Psoas muscle (tissue), 7 donors: ENCODE measurements at regions not wholly inside any gene's neighbourhood (a gene's known extent, or its start where the extent isn't known, plus 50 kb on each side); places are given as distances from the start of the nearest gene placed in this dataset.

Experiments used
- ATAC-seq, 4 donors: fragments of 200-7000 bp; cut with Tn5 transposase; one replicate each; pipeline ENCODE4 v1.9.1; 2020; ENCODE audit warnings: moderate library complexity in 3 of 4, mild to moderate bottlenecking in 2 of 4
- DNase-seq, 2 donors: peaks; one replicate each; pipeline ENCODE4 v3.0.0-alpha.2; 2020
- H3K27ac ChIP-seq: fragments of 200-600 bp; one replicate; pipeline ENCODE4 v1.8.0; 2022
- H3K27me3 ChIP-seq, 3 donors: fragments of 200-600 bp in 1 of 3; one replicate each; pipeline versions ENCODE4 v1.6.1 to v1.8.0; 2013 to 2022; ENCODE audit warnings: low read length in 2 of 3, mild to moderate bottlenecking in 2 of 3, moderate library complexity in 1 of 3; ENCODE audit not compliant: insufficient read depth in 3 of 3
- H3K36me3 ChIP-seq, 2 donors: fragments of 200-600 bp in 1 of 2; one replicate each; pipeline versions ENCODE4 v1.6.1 to v1.8.0; 2013 to 2022; ENCODE audit warnings: low read depth in 1 of 2, mild to moderate bottlenecking in 1 of 2, moderate library complexity in 1 of 2; ENCODE audit not compliant: insufficient read depth in 1 of 2
- H3K4me1 ChIP-seq: fragments of 200-600 bp; one replicate; pipeline ENCODE4 v1.8.0; 2022
- H3K4me3 ChIP-seq: fragments of 200-600 bp; one replicate; pipeline ENCODE4 v1.8.0; 2022; ENCODE audit warnings: mild to moderate bottlenecking
- H3K9me3 ChIP-seq: fragments of 200-600 bp; one replicate; pipeline ENCODE4 v1.8.0; 2022
- CTCF ChIP-seq: fragments of 200-600 bp; IDR thresholded peaks from one replicate; pipeline ENCODE4 v1.8.0; 2022; ENCODE audit warnings: antibody characterized with exemption
- WGBS, 3 donors: extraction: QIAGEN DNeasy Blood & Tissue Kit; methylation state at CpG; one replicate each; pipeline versions ENCODE4 v1.1.6 to v1.1.7; 2013; 5-methylcytosine and 5-hydroxymethylcytosine counted together
- intact Hi-C, 2 donors: fragments of 100-400 bp; cut with DNase I; formaldehyde crosslinking; loops; one replicate each; pipeline versions ENCODE4 v1.11.0 to v1.14.2; 2022
- donor health status: healthy with polysubstance abuse.
- donor health status: DM: no; HTN: no; CAD: no; lungs with moderate emphysema.
- donor health status: Bipolar disorder and iron deficiency.
- donor health status: healthy.
- donor health status: DM: yes; HTN: yes; CAD: no.
- donor health status: DM: no; HTN: no; CAD: no.
- donor health status: DM: yes; HTN: yes; CAD: no.

- intact Hi-C loops, result loop anchor here in 1 of 2 donors (10.0 kb wide), 1 partner anchor 517 kb away; no protein-coding TSS in a partner anchor
Observed at GRCh38 chr7:81498176-81498575, 271.7 kb downstream of the HGF start.

GRCh38 chr7:81492910-81493309 lies 276.9 kb downstream of the HGF start:
- DNase-seq (no peak), ATAC-seq (no peak)
- Histone ChIP-seq H3K4me1 (no peaks in the 10 kb centered on the region), H3K4me3 (no peak overlapping the region), H3K9me3 (no peaks in the 10 kb centered on the region), H3K27ac (no peak overlapping the region), H3K27me3 (no peaks in the 10 kb centered on the region), H3K36me3 (no peaks in the 10 kb centered on the region)
- TF ChIP-seq CTCF, result no peak
- whole genome bisulfite sequencing, 3 donors, result 78 to 86% (median 81%) methylated on average over 1 of the region's 1 CpG
- intact Hi-C loops, result loop anchor here in 1 of 2 donors (10.0 kb wide), 1 partner anchor 522 kb away; no protein-coding TSS in a partner anchor

More at GRCh38 chr7:81498176-81498575, 271.7 kb downstream of the HGF start:
- TF ChIP-seq CTCF, result no peak
- H3K36me3 ChIP-seq, result no peaks in the 10 kb centered on the region
- no peaks in the 10 kb centered on the region for H3K9me3 ChIP-seq
- H3K27ac ChIP-seq, result no peak overlapping the region
- 91 to 97% (median 94%) methylated on average over 1 of the region's 1 CpG for WGBS, 3 donors
- peaks cover 11% of the 10 kb centered on the region for H3K4me1 ChIP-seq
- ATAC-seq, result no peak
- H3K27me3 ChIP-seq, result no peaks in the 10 kb centered on the region
- H3K4me3 ChIP-seq, result no peak overlapping the region
- DNase-seq, result no peak

- 16 to 59% (median 43%) methylated on average over 1 of the region's 1 CpG for WGBS, 3 donors
- TF ChIP-seq CTCF, result no peak
- Histone ChIP-seq H3K36me3 (no peaks in the 10 kb centered on the region), H3K27ac (no peak overlapping the region), H3K4me3 (no peak overlapping the region), H3K4me1 (no peaks in the 10 kb centered on the region), H3K27me3 (no peaks in the 10 kb centered on the region), H3K9me3 (no peaks in the 10 kb centered on the region)
- no peak for ATAC-seq
- DNase-seq, result no peak
- intact Hi-C loops, result loop anchor here in 1 of 2 donors (10.0 kb wide), 1 partner anchor 523 kb away; no protein-coding TSS in a partner anchor
Observed at GRCh38 chr7:81492240-81492639, 277.6 kb downstream of the HGF start.

GRCh38 chr7:81491573-81491972 lies 278.3 kb downstream of the HGF start:
- no peaks in the 10 kb centered on the region for H3K9me3 ChIP-seq
- H3K4me3 ChIP-seq, result no peak overlapping the region
- WGBS, 3 donors, result 93 to 95% (median 95%) methylated on average over 3 of the region's 3 CpGs
- ATAC-seq (no peak), DNase-seq (no peak)
- no peak overlapping the region for H3K27ac ChIP-seq
- no peaks in the 10 kb centered on the region for H3K27me3 ChIP-seq
- no peak for TF ChIP-seq CTCF
- intact Hi-C loops, result loop anchor here in 1 of 2 donors (10.0 kb wide), 1 partner anchor 523 kb away; no protein-coding TSS in a partner anchor
- no peaks in the 10 kb centered on the region for H3K36me3 ChIP-seq
- no peaks in the 10 kb centered on the region for H3K4me1 ChIP-seq

GRCh38 chr7:81488210-81488609 lies 281.6 kb downstream of the HGF start:
- intact Hi-C loops, result loop anchor here (10.0 kb wide), 2 partner anchors 1117 to 1237 kb away; no protein-coding TSS in a partner anchor
- WGBS, 3 donors, result 76 to 86% (median 82%) methylated on average over 2 of the region's 2 CpGs
- Histone ChIP-seq H3K4me1 (no peaks in the 10 kb centered on the region), H3K4me3 (no peak overlapping the region), H3K9me3 (no peaks in the 10 kb centered on the region), H3K27ac (no peak overlapping the region), H3K36me3 (no peaks in the 10 kb centered on the region), H3K27me3 (no peaks in the 10 kb centered on the region)
- ATAC-seq (no peak), DNase-seq (no peak)
- TF ChIP-seq CTCF, result no peak
